Activated naive CD4-positive, alpha-beta T cell treated with anti-CD3 and anti-CD28 coated beads, Interleukin-2, amount 10 ng/mL, durations not matched to agents 7 days and 5 days (primary cell): ENCODE measurements at regions not wholly inside any gene's neighbourhood (a gene's known extent, or its start where the extent isn't known, plus 50 kb on each side); places are given as distances from the start of the nearest gene placed in this dataset.

ENCODE experiments used
- CTCF ChIA-PET: fragments of 350-600 bp; sonication (Branson Sonifier 250); formaldehyde crosslinking; loops from one replicate; lab custom pipeline; 2021; ENCODE audit warnings: antibody characterized with exemption; lab: Charles Lee
- DNase-seq: peaks from one replicate; pipeline ENCODE4 v3.0.0-alpha.2; 2020
- H3K27ac Mint-ChIP-seq: one replicate; pipeline ENCODE4 v1.8.0; 2021; ENCODE audit warnings: mild to moderate bottlenecking, moderate library complexity, mixed read lengths
- H3K27me3 Mint-ChIP-seq: one replicate; pipeline ENCODE4 v1.8.0; 2021; ENCODE audit warnings: mild to moderate bottlenecking, mixed read lengths
- H3K36me3 Mint-ChIP-seq: one replicate; pipeline ENCODE4 v1.8.0; 2021; ENCODE audit warnings: mixed read lengths
- H3K4me1 Mint-ChIP-seq: one replicate; pipeline ENCODE4 v1.8.0; 2021; ENCODE audit warnings: mixed read lengths
- H3K4me3 Mint-ChIP-seq: one replicate; pipeline ENCODE4 v1.8.0; 2021; ENCODE audit warnings: mild to moderate bottlenecking, moderate library complexity, mixed read lengths
- H3K9me3 Mint-ChIP-seq: one replicate; pipeline ENCODE4 v1.8.0; 2021; ENCODE audit warnings: mixed read lengths

GRCh38 chr14:58961045-58961731 lies 227.3 kb upstream of the DAAM1 start:
- Mint-ChIP-seq H3K27ac (no peak overlapping the region), H3K9me3 (no peaks in the 10 kb centered on the region), H3K36me3 (no peaks in the 10 kb centered on the region), H3K4me1 (peaks cover 5% of the 10 kb centered on the region), H3K27me3 (no peaks in the 10 kb centered on the region), H3K4me3 (no peak overlapping the region)
- no peak for DNase-seq
- CTCF ChIA-PET, result no interaction called here

- CTCF ChIA-PET, result no interaction called here
- H3K4me3 Mint-ChIP-seq, result no peak overlapping the region
- H3K9me3 Mint-ChIP-seq, result no peaks in the 10 kb centered on the region
- H3K27ac Mint-ChIP-seq, result no peak overlapping the region
- no peaks in the 10 kb centered on the region for H3K27me3 Mint-ChIP-seq
- H3K36me3 Mint-ChIP-seq, result no peaks in the 10 kb centered on the region
- DNase-seq, result no peak
- no peaks in the 10 kb centered on the region for H3K4me1 Mint-ChIP-seq
Measured at GRCh38 chr14:58963873-58964597, 224.4 kb upstream of the DAAM1 start.

GRCh38 chr14:58964598-58964928 lies 223.9 kb upstream of the DAAM1 start:
- Mint-ChIP-seq H3K4me3 (no peak overlapping the region), H3K9me3 (no peaks in the 10 kb centered on the region), H3K4me1 (no peaks in the 10 kb centered on the region), H3K27me3 (no peaks in the 10 kb centered on the region), H3K36me3 (no peaks in the 10 kb centered on the region), H3K27ac (no peak overlapping the region)
- CTCF ChIA-PET, result no interaction called here
- no peak for DNase-seq

- Mint-ChIP-seq H3K4me1 (no peaks in the 10 kb centered on the region), H3K27ac (no peak overlapping the region), H3K27me3 (no peaks in the 10 kb centered on the region), H3K9me3 (no peaks in the 10 kb centered on the region), H3K4me3 (no peak overlapping the region), H3K36me3 (no peaks in the 10 kb centered on the region)
- CTCF ChIA-PET, result no interaction called here
- DNase-seq, result no peak
Measured at GRCh38 chr14:58965601-58966000, 222.9 kb upstream of the DAAM1 start.

- H3K4me1 Mint-ChIP-seq, result no peaks in the 10 kb centered on the region
- no peak overlapping the region for H3K4me3 Mint-ChIP-seq
- H3K27me3 Mint-ChIP-seq, result no peaks in the 10 kb centered on the region
- no peak overlapping the region for H3K27ac Mint-ChIP-seq
- no peaks in the 10 kb centered on the region for H3K36me3 Mint-ChIP-seq
- CTCF ChIA-PET, result no interaction called here
- DNase-seq, result no peak
- H3K9me3 Mint-ChIP-seq, result no peaks in the 10 kb centered on the region
Measured at GRCh38 chr14:58966997-58967396, 221.5 kb upstream of the DAAM1 start.

GRCh38 chr14:58969951-58970751 lies 218.3 kb upstream of the DAAM1 start:
- H3K27ac Mint-ChIP-seq, result no peak overlapping the region
- no peaks in the 10 kb centered on the region for H3K27me3 Mint-ChIP-seq
- H3K36me3 Mint-ChIP-seq, result no peaks in the 10 kb centered on the region
- DNase-seq, result no peak
- H3K4me1 Mint-ChIP-seq, result no peaks in the 10 kb centered on the region
- no peaks in the 10 kb centered on the region for H3K9me3 Mint-ChIP-seq
- CTCF ChIA-PET, result no interaction called here
- H3K4me3 Mint-ChIP-seq, result no peak overlapping the region

- Mint-ChIP-seq H3K9me3 (no peaks in the 10 kb centered on the region), H3K4me3 (no peak overlapping the region), H3K27ac (no peak overlapping the region), H3K27me3 (no peaks in the 10 kb centered on the region), H3K4me1 (no peaks in the 10 kb centered on the region), H3K36me3 (no peaks in the 10 kb centered on the region)
- no peak for DNase-seq
- CTCF ChIA-PET, result no interaction called here
Measured at GRCh38 chr14:58972233-58973017, 216.0 kb upstream of the DAAM1 start.

- DNase-seq, result no peak
- Mint-ChIP-seq H3K4me3 (no peak overlapping the region), H3K27ac (no peak overlapping the region), H3K4me1 (no peaks in the 10 kb centered on the region), H3K9me3 (no peaks in the 10 kb centered on the region), H3K36me3 (no peaks in the 10 kb centered on the region), H3K27me3 (no peaks in the 10 kb centered on the region)
- CTCF ChIA-PET, result no interaction called here
Measured at GRCh38 chr14:58977366-58977765, 211.1 kb upstream of the DAAM1 start.

GRCh38 chr14:58978343-58978742 lies 210.1 kb upstream of the DAAM1 start:
- Mint-ChIP-seq H3K4me1 (no peaks in the 10 kb centered on the region), H3K27ac (no peak overlapping the region), H3K9me3 (no peaks in the 10 kb centered on the region), H3K27me3 (no peaks in the 10 kb centered on the region), H3K4me3 (no peak overlapping the region), H3K36me3 (no peaks in the 10 kb centered on the region)
- CTCF ChIA-PET, result no interaction called here
- no peak for DNase-seq

GRCh38 chr14:58979325-58979724 lies 209.1 kb upstream of the DAAM1 start:
- H3K9me3 Mint-ChIP-seq, result no peaks in the 10 kb centered on the region
- CTCF ChIA-PET, result no interaction called here
- no peak overlapping the region for H3K27ac Mint-ChIP-seq
- H3K36me3 Mint-ChIP-seq, result no peaks in the 10 kb centered on the region
- H3K4me3 Mint-ChIP-seq, result no peak overlapping the region
- H3K4me1 Mint-ChIP-seq, result no peaks in the 10 kb centered on the region
- no peaks in the 10 kb centered on the region for H3K27me3 Mint-ChIP-seq
- no peak for DNase-seq

GRCh38 chr14:58981840-58982239 lies 206.6 kb upstream of the DAAM1 start:
- H3K4me1 Mint-ChIP-seq, result no peaks in the 10 kb centered on the region
- no peak overlapping the region for H3K4me3 Mint-ChIP-seq
- no peaks in the 10 kb centered on the region for H3K27me3 Mint-ChIP-seq
- H3K9me3 Mint-ChIP-seq, result no peaks in the 10 kb centered on the region
- no peak overlapping the region for H3K27ac Mint-ChIP-seq
- no peak for DNase-seq
- CTCF ChIA-PET, result no interaction called here
- H3K36me3 Mint-ChIP-seq, result no peaks in the 10 kb centered on the region

GRCh38 chr14:58985786-58986185 lies 202.7 kb upstream of the DAAM1 start:
- no peak overlapping the region for H3K4me3 Mint-ChIP-seq
- H3K27me3 Mint-ChIP-seq, result peaks cover 4% of the 10 kb centered on the region
- DNase-seq, result no peak
- no peaks in the 10 kb centered on the region for H3K36me3 Mint-ChIP-seq
- no peak overlapping the region for H3K27ac Mint-ChIP-seq
- CTCF ChIA-PET, result no interaction called here
- H3K9me3 Mint-ChIP-seq, result no peaks in the 10 kb centered on the region
- H3K4me1 Mint-ChIP-seq, result no peaks in the 10 kb centered on the region

GRCh38 chr14:58987591-58987990 lies 200.9 kb upstream of the DAAM1 start:
- Mint-ChIP-seq H3K36me3 (no peaks in the 10 kb centered on the region), H3K4me3 (no peak overlapping the region), H3K4me1 (no peaks in the 10 kb centered on the region), H3K27me3 (peaks cover 4% of the 10 kb centered on the region), H3K27ac (no peak overlapping the region), H3K9me3 (no peaks in the 10 kb centered on the region)
- CTCF ChIA-PET, result no interaction called here
- DNase-seq, result no peak

GRCh38 chr14:58992935-58993334 lies 195.5 kb upstream of the DAAM1 start:
- Mint-ChIP-seq H3K27me3 (peaks cover 4% of the 10 kb centered on the region), H3K4me3 (no peak overlapping the region), H3K27ac (no peak overlapping the region), H3K4me1 (no peaks in the 10 kb centered on the region), H3K9me3 (no peaks in the 10 kb centered on the region), H3K36me3 (no peaks in the 10 kb centered on the region)
- CTCF ChIA-PET, result no interaction called here
- DNase-seq, result no peak
